Effector memory CD8-positive, alpha-beta T cell (primary cell): ENCODE measurements at regions not wholly inside any gene's neighbourhood (a gene's known extent, or its start where the extent isn't known, plus 50 kb on each side); places are given as distances from the start of the nearest gene placed in this dataset.
"Not testable (repeated sequence)": the region's sequence is repeated elsewhere in the genome, so short reads cannot be mapped to it uniquely, and the experiment has no call there.

Source experiments
- ATAC-seq: fragments of 150-1000 bp; cut with Tn5 transposase; replicated peaks from 2 replicates; pipeline ENCODE4 v1.10.0; 2021; ENCODE audit warnings: mild to moderate bottlenecking, moderate library complexity
- DNase-seq, 3 experiments: peaks; one replicate each; pipeline ENCODE4 v3.0.0; 2021
- H3K27ac Mint-ChIP-seq, 2 donors: one replicate each; pipeline ENCODE4 v1.8.0; 2022; ENCODE audit warnings: mild to moderate bottlenecking in 2 of 2, mixed read lengths in 2 of 2, moderate library complexity in 2 of 2
- H3K27me3 Mint-ChIP-seq, 2 donors: one replicate each; pipeline ENCODE4 v1.8.0; 2022; ENCODE audit warnings: mixed read lengths in 2 of 2
- H3K36me3 Mint-ChIP-seq: one replicate; pipeline ENCODE4 v1.8.0; 2022; ENCODE audit warnings: mild to moderate bottlenecking, moderate library complexity, mixed read lengths; ENCODE audit not compliant: insufficient read depth
- H3K4me1 Mint-ChIP-seq, 2 donors: one replicate each; pipeline ENCODE4 v1.8.0; 2022; ENCODE audit warnings: low read depth in 2 of 2, mixed read lengths in 2 of 2
- H3K4me3 Mint-ChIP-seq, 2 donors: one replicate each; pipeline ENCODE4 v1.8.0; 2022; ENCODE audit warnings: mild to moderate bottlenecking in 2 of 2, mixed read lengths in 2 of 2, moderate library complexity in 2 of 2
- H3K9me3 Mint-ChIP-seq, 2 donors: one replicate each; pipeline ENCODE4 v1.8.0; 2022; ENCODE audit warnings: mixed read lengths in 2 of 2

- ATAC-seq, H3K36me3 Mint-ChIP-seq, DNase-seq, H3K9me3 Mint-ChIP-seq, H3K27ac Mint-ChIP-seq, H3K4me3 Mint-ChIP-seq, H3K27me3 Mint-ChIP-seq, H3K4me1 Mint-ChIP-seq: not testable (repeated sequence)
Observed at GRCh38 chr5:90208323-90208722, 201.2 kb downstream of the CETN3 start.

DNA sequence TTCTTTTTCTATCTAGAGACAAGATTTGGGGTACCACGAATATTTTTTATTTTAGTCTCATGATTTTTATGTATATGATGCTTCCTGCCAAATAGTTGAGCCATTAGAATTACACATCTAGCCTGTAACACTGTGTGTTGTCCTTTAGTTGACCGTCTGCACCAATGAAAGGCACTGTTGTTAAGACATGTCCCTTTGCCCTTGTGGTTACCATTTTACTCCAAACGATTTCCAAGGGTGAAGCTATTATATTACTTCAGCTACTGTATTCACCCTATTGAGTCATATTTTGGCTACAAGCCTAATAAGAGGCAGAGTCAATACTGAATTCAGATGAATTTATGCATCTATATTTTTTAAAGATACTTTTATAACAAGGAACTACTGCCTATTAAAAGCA lies 207.6 kb downstream of the CETN3 start:
- H3K4me1 Mint-ChIP-seq = no peaks in the 10 kb centered on the region
- H3K9me3 Mint-ChIP-seq = no peaks in the 10 kb centered on the region
- H3K27ac Mint-ChIP-seq = no peak overlapping the region
- no peak for DNase-seq
- H3K36me3 Mint-ChIP-seq = no peaks in the 10 kb centered on the region
- no peak overlapping the region for H3K4me3 Mint-ChIP-seq
- no peaks in the 10 kb centered on the region for H3K27me3 Mint-ChIP-seq
- ATAC-seq = no peak

DNA sequence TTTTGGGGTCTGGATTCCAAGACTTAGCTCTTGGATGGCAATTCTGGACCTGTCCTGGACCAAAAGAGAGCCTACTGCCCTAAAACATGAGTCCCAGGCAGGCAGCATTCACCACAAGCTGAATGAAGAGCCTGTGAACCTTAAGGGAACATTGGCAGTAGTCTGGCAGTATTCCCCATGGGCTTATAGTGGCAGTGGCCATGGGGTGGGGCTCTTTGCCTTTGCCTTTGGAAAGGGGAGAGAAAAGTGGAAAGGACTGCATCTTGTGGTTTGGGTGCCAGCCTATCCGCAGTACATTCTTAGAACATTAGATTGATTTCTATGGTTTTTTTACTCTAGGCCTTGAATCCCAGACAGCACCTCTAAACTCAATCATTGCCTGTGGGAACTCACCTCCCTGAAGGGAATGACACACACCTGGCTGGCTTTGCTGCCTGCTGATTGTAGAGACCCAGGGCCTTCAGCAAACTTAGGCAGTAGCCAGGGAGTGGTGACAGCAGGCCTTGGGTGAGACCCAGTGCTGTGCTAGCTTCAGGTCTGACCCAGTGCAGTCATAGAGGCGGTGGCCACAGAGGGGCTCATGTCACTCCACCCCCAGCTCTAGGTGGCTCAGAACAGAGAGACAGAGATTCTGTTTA lies 216.3 kb downstream of the CETN3 start:
- ATAC-seq (no peak), DNase-seq (no peak)
- H3K4me1 Mint-ChIP-seq = no peaks in the 10 kb centered on the region
- no peaks in the 10 kb centered on the region for H3K36me3 Mint-ChIP-seq
- peaks cover 0 to 1% of the 10 kb centered on the region in 2 donors for H3K9me3 Mint-ChIP-seq
- no peak overlapping the region for H3K27ac Mint-ChIP-seq
- H3K4me3 Mint-ChIP-seq = no peak overlapping the region
- H3K27me3 Mint-ChIP-seq = no peaks in the 10 kb centered on the region

- DNase-seq (no peak), ATAC-seq (no peak)
- H3K4me3 Mint-ChIP-seq = no peak overlapping the region
- H3K36me3 Mint-ChIP-seq = no peaks in the 10 kb centered on the region
- H3K4me1 Mint-ChIP-seq = no peaks in the 10 kb centered on the region
- peaks cover under 1 to 3% of the 10 kb centered on the region in 2 donors for H3K9me3 Mint-ChIP-seq
- no peak overlapping the region for H3K27ac Mint-ChIP-seq
- no peaks in the 10 kb centered on the region for H3K27me3 Mint-ChIP-seq
Observed at GRCh38 chr5:90191352-90192045, 218.1 kb downstream of the CETN3 start.

DNA sequence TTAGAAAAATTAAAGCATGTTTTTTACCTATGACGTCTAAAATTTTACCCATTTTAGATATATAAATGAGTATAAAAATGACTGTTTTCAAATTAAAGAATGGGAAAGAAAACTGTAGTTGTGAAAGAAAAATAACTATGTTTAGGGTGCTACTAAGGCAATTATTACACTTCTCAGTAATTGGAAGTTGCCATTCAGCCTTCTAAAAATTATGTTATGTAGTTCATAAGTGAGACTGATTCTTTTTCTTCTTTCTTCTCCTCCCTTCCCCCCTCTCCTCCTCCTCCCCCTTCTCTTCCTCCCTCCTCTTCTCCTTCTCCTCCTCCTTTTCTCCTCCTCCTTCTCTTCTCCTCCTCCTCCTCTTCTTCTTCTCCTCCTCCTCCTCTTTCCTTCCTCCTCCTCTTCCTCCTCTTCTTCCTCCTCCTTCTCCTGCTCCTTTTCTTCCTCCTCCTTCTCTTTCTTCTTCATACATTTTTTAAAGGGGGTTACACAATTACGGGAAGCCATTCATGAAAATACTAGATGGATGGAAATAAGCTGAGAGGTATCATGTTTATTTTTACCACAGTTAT lies 223.6 kb downstream of the CETN3 start:
- Mint-ChIP-seq H3K4me3 (no peak overlapping the region), H3K4me1 (no peaks in the 10 kb centered on the region), H3K27me3 (no peaks in the 10 kb centered on the region), H3K9me3 (peaks cover 3 to 7% of the 10 kb centered on the region in 2 donors), H3K27ac (no peak overlapping the region), H3K36me3 (no peaks in the 10 kb centered on the region)
- ATAC-seq = no peak
- no peak for DNase-seq

- no peaks in the 10 kb centered on the region for H3K27me3 Mint-ChIP-seq
- peaks cover 3 to 7% of the 10 kb centered on the region in 2 donors for H3K9me3 Mint-ChIP-seq
- ATAC-seq = no peak
- DNase-seq = no peak
- no peak overlapping the region for H3K4me3 Mint-ChIP-seq
- H3K27ac Mint-ChIP-seq = no peak overlapping the region
- no peaks in the 10 kb centered on the region for H3K4me1 Mint-ChIP-seq
- H3K36me3 Mint-ChIP-seq = no peaks in the 10 kb centered on the region
Observed at GRCh38 chr5:90184764-90185163, 224.8 kb downstream of the CETN3 start.

DNA sequence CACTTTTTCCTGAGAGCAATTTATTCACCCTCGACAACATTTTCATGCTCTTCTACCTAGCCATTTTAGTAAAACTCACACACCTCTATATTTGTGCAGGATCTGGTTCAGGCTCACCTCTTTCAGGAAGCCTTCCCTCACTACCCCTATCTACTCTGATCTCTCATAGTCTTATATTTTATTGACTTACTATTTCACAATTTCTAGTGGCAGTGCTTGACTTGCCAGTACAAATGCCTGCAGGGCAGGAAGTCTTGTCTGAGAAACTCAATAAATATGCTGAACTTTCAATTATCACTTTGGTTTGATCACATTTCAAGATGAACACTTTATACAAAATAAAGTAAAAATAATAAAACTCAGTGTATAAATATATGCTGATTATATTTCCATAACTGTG lies 226.8 kb downstream of the CETN3 start:
- Mint-ChIP-seq H3K27ac (no peak overlapping the region), H3K36me3 (no peaks in the 10 kb centered on the region), H3K4me1 (no peaks in the 10 kb centered on the region), H3K9me3 (peaks cover 4 to 7% of the 10 kb centered on the region in 2 donors), H3K27me3 (no peaks in the 10 kb centered on the region), H3K4me3 (no peak overlapping the region)
- ATAC-seq (no peak), DNase-seq (no peak)

- H3K36me3 Mint-ChIP-seq = no peaks in the 10 kb centered on the region
- H3K27me3 Mint-ChIP-seq = no peaks in the 10 kb centered on the region
- H3K4me1 Mint-ChIP-seq = no peaks in the 10 kb centered on the region
- no peak for ATAC-seq
- DNase-seq = no peak
- no peak overlapping the region for H3K27ac Mint-ChIP-seq
- no peak overlapping the region for H3K4me3 Mint-ChIP-seq
- no peaks in the 10 kb centered on the region for H3K9me3 Mint-ChIP-seq
Observed at GRCh38 chr5:90174236-90174635, 235.3 kb downstream of the CETN3 start.

DNA sequence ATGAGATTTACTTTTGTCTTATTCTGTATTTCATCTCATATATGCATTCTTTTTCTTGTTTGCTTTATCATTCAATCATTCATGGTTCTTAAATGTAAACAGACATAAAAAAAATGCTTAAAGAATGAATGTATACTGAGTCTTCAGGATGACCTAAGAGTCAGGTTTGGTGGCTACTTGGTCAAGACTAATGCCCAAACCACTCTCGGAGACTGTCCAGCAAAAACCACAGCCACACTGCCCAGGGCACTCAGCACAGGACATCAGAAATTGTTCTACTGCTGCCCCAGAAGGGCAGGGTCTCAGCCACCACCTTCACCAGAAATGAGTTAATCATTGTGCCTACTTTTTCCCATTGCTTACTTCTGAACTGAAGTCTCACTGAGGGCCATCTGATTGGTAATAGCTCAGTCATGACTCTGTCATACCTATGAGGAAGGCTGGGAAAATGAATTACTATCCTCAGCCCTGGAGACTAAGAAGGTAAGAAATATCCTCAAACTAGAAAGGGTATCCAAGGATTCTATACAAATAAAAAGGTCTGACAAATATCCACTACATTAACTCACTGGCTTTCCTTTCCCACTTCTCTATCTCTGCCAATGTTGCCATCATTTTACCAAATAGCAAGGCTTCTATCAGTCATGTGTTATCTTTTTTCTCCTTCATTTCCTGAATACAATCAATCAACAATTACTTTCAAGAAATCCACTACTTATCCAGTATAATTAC lies 236.1 kb downstream of the CETN3 start:
- H3K4me1 Mint-ChIP-seq = no peaks in the 10 kb centered on the region
- DNase-seq (no peak), ATAC-seq (no peak)
- H3K4me3 Mint-ChIP-seq = no peak overlapping the region
- H3K27me3 Mint-ChIP-seq = no peaks in the 10 kb centered on the region
- H3K36me3 Mint-ChIP-seq = no peaks in the 10 kb centered on the region
- H3K9me3 Mint-ChIP-seq = no peaks in the 10 kb centered on the region
- no peak overlapping the region for H3K27ac Mint-ChIP-seq

DNA sequence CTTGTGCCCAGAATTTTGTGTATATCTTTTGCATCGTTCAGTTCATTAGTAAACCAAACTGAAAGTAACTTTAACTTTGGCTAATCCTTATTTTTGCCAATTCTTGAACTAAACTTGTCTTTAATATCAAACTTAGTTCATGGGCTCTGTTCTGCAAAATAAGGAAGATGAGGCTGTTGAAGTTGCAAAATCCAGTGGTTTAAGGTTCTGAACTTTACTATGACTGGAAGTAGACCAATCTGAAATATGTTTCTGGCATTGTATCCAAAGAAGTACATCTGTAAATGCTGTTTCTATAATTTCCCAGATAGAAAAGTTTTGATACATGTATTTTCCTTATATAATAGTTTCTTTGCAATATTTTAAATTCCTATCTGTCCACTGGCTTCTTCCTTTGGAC lies 238.1 kb downstream of the CETN3 start:
- Mint-ChIP-seq H3K9me3 (peaks cover 2% of the 10 kb centered on the region in 2 donors), H3K27me3 (no peaks in the 10 kb centered on the region), H3K36me3 (no peaks in the 10 kb centered on the region), H3K4me1 (no peaks in the 10 kb centered on the region), H3K4me3 (no peak overlapping the region), H3K27ac (no peak overlapping the region)
- DNase-seq (no peak), ATAC-seq (no peak)

- no peaks in the 10 kb centered on the region for H3K36me3 Mint-ChIP-seq
Observed at GRCh38 chr5:90170261-90170660, 239.3 kb downstream of the CETN3 start.

GRCh38 chr5:90169078-90169477 lies 240.5 kb downstream of the CETN3 start:
- no peaks in the 10 kb centered on the region for H3K27me3 Mint-ChIP-seq
- H3K36me3 Mint-ChIP-seq = no peaks in the 10 kb centered on the region
- no peak overlapping the region for H3K27ac Mint-ChIP-seq
- H3K9me3 Mint-ChIP-seq = peaks cover 2 to 9% of the 10 kb centered on the region in 2 donors
- ATAC-seq (no peak), DNase-seq (no peak)
- H3K4me3 Mint-ChIP-seq = no peak overlapping the region
- no peaks in the 10 kb centered on the region for H3K4me1 Mint-ChIP-seq

More at GRCh38 chr5:90170261-90170660, 239.3 kb downstream of the CETN3 start:
- H3K9me3 Mint-ChIP-seq = peaks cover 2 to 9% of the 10 kb centered on the region in 2 donors
- H3K4me3 Mint-ChIP-seq = no peak overlapping the region
- H3K4me1 Mint-ChIP-seq = no peaks in the 10 kb centered on the region
- DNase-seq = no peak
- no peaks in the 10 kb centered on the region for H3K27me3 Mint-ChIP-seq
- ATAC-seq = no peak
- no peak overlapping the region for H3K27ac Mint-ChIP-seq

DNA sequence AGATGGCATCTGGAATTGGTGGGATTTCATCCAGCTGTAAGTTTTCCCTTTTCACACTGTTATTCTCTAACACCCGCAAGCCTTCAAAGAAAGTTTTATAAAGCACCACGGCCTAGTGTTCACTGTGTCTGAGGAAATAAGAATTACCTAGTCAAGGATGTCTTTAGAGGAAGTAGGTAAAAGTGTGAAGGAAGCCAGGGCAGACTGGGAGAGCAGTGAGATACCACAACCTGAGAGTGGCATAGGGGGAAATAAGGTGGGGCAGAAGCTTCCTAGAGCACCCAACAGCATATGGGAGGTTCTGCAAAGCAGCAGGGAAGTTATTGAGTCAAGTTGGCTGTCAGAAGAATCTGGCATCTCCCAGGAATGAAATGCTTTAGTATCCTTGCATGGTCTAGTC lies 241.2 kb downstream of the CETN3 start:
- Mint-ChIP-seq H3K27ac (no peak overlapping the region), H3K4me3 (no peak overlapping the region), H3K4me1 (no peaks in the 10 kb centered on the region), H3K27me3 (no peaks in the 10 kb centered on the region), H3K36me3 (no peaks in the 10 kb centered on the region), H3K9me3 (peaks cover 2 to 9% of the 10 kb centered on the region in 2 donors)
- DNase-seq (no peak), ATAC-seq (no peak)
